IMR-90 (cell line): ENCODE measurements at regions not wholly inside any gene's neighbourhood (a gene's known extent, or its start where the extent isn't known, plus 50 kb on each side); places are given as distances from the start of the nearest gene placed in this dataset.
A peak's percentile ranks its signal among the peaks of the same experiment; 100 is the strongest.

ENCODE experiments used
- ATAC-seq: fragments of 200-7000 bp; cut with Tn5 transposase; 2 replicates; pipeline ENCODE4 v1.9.1; 2020; ENCODE audit warnings: low read depth, mild to moderate bottlenecking, moderate library complexity
- BruUV-seq: library from RNA; stranded (reverse); fragments of 400-500 nt; replicated peaks from 2 replicates; lab custom pipeline; 2021; lab: Mats Ljungman, UMichigan
- CTCF ChIA-PET: fragments of 300-600 bp; formaldehyde crosslinking; extraction: SDS; loops from one replicate; lab custom pipeline; 2021; ENCODE audit warnings: antibody characterized with exemption; lab: Yijun Ruan, JAX
- POLR2A ChIA-PET: fragments of 300-600 bp; sonication (Branson Sonifier 250); formaldehyde crosslinking; loops from one replicate; lab custom pipeline; 2022; ENCODE audit warnings: antibody characterized with exemption; ENCODE audit not compliant: unreplicated experiment; lab: Charles Lee
- DNase-seq: peaks from one replicate; pipeline ENCODE4 v3.0.0; 2013
- H2AFZ ChIP-seq: replicated peaks from 2 replicates; pipeline ENCODE3; 2013; ENCODE audit warnings: low read length, mild to moderate bottlenecking; ENCODE audit not compliant: poor library complexity
- H2AK5ac ChIP-seq: 2 replicates; pipeline ENCODE4 v1.6.1; 2013; ENCODE audit warnings: low read depth, low read length, inconsistent platforms
- H2AK9ac ChIP-seq: replicated peaks from 2 replicates; pipeline ENCODE3; 2013; ENCODE audit warnings: mild to moderate bottlenecking, low read depth, low read length, moderate library complexity; ENCODE audit not compliant: poor library complexity
- H2BK120ac ChIP-seq: 2 replicates; pipeline ENCODE4 v1.6.1; 2013; ENCODE audit warnings: low read depth, low read length, inconsistent platforms
- H2BK15ac ChIP-seq: 3 replicates; pipeline ENCODE4 v1.6.1; 2013; ENCODE audit warnings: low read depth, low read length, inconsistent platforms
- H2BK20ac ChIP-seq: 2 replicates; pipeline ENCODE4 v1.6.1; 2013; ENCODE audit warnings: low read depth, mild to moderate bottlenecking, inconsistent platforms, low read length, moderate library complexity
- H2BK5ac ChIP-seq: 2 replicates; pipeline ENCODE4 v1.6.1; 2013; ENCODE audit warnings: mild to moderate bottlenecking, low read depth, low read length, inconsistent platforms; ENCODE audit not compliant: poor library complexity, severe bottlenecking
- H3K14ac ChIP-seq: replicated peaks from 2 replicates; pipeline ENCODE4 v1.6.1; 2013; ENCODE audit warnings: low read depth, low read length, inconsistent platforms
- H3K18ac ChIP-seq: 2 replicates; pipeline ENCODE4 v1.6.1; 2013; ENCODE audit warnings: low read depth, low read length, control low read depth
- H3K23ac ChIP-seq: 2 replicates; pipeline ENCODE4 v1.6.1; 2013; ENCODE audit warnings: low read depth, low read length, inconsistent platforms
- H3K27ac ChIP-seq: 2 replicates; pipeline ENCODE4 v1.5.1; 2013; ENCODE audit warnings: mild to moderate bottlenecking, control low read depth, low read length; ENCODE audit not compliant: insufficient read depth
- H3K27me3 ChIP-seq: 2 replicates; pipeline ENCODE4 v1.6.1; 2013; ENCODE audit warnings: low read length; ENCODE audit not compliant: control insufficient read depth, insufficient read depth
- H3K36me3 ChIP-seq: 2 replicates; pipeline ENCODE4 v1.6.1; 2013; ENCODE audit warnings: low read length, mixed read lengths; ENCODE audit not compliant: control insufficient read depth, insufficient read depth
- H3K4ac ChIP-seq: 2 replicates; pipeline ENCODE4 v1.6.1; 2013; ENCODE audit warnings: low read depth, low read length, inconsistent platforms
- H3K4me1 ChIP-seq: 2 replicates; pipeline ENCODE4 v1.6.1; 2013; ENCODE audit warnings: low read length, mixed read lengths; ENCODE audit not compliant: control insufficient read depth, insufficient read depth
- H3K4me2 ChIP-seq: 2 replicates; pipeline ENCODE4 v1.6.1; 2013; ENCODE audit warnings: low read depth, mild to moderate bottlenecking, control low read depth, low read length, moderate library complexity
- H3K4me3 ChIP-seq: 2 replicates; pipeline ENCODE4 v1.5.1; 2013; ENCODE audit warnings: low read depth, mild to moderate bottlenecking, control low read depth, low read length, moderate library complexity; ENCODE audit not compliant: insufficient read depth
- H3K56ac ChIP-seq: 2 replicates; pipeline ENCODE4 v1.6.1; 2013; ENCODE audit warnings: low read length, inconsistent platforms; ENCODE audit not compliant: insufficient read depth; ENCODE audit errors: extremely low read depth
- H3K79me1 ChIP-seq, 2 experiments: 2 replicates each; pipeline ENCODE4 v1.6.1; 2013; ENCODE audit warnings: low read length in 2 of 2, inconsistent platforms in 1 of 2, low read depth in 1 of 2
- H3K9ac ChIP-seq: 2 replicates; pipeline ENCODE4 v1.6.1; 2013; ENCODE audit warnings: low read depth, low read length, control low read depth
- H3K9me1 ChIP-seq: 2 replicates; pipeline ENCODE4 v1.6.1; 2013; ENCODE audit warnings: low read length, inconsistent platforms; ENCODE audit not compliant: insufficient read depth
- H3K9me3 ChIP-seq: 2 replicates; pipeline ENCODE4 v1.6.1; 2013; ENCODE audit warnings: low read length; ENCODE audit not compliant: control insufficient read depth, insufficient read depth
- H4K20me1 ChIP-seq: 2 replicates; pipeline ENCODE4 v1.6.1; 2013; ENCODE audit warnings: low read length, inconsistent platforms; ENCODE audit not compliant: insufficient read depth
- H4K5ac ChIP-seq: 2 replicates; pipeline ENCODE4 v1.6.1; 2013; ENCODE audit warnings: mild to moderate bottlenecking, low read depth, low read length, control low read depth
- H4K8ac ChIP-seq, 2 experiments: 2 replicates each; pipeline ENCODE4 v1.6.1; 2013; ENCODE audit warnings: low read depth in 2 of 2, low read length in 2 of 2, control low read depth in 1 of 2, inconsistent platforms in 1 of 2
- H4K91ac ChIP-seq: 2 replicates; pipeline ENCODE4 v1.6.1; 2013; ENCODE audit warnings: low read depth, low read length, inconsistent platforms; ENCODE audit not compliant: insufficient read depth
- BHLHE40 ChIP-seq: fragments of 150-350 bp; IDR thresholded peaks from 2 replicates; pipeline ENCODE4 v1.6.1; 2016; ENCODE audit warnings: mild to moderate bottlenecking, low read depth, low read length
- CEBPB ChIP-seq: IDR thresholded peaks from 2 replicates; pipeline ENCODE4 v1.6.1; 2012; ENCODE audit warnings: low read depth, low read length, improper control_type of control experiment
- CHD1 ChIP-seq: IDR thresholded peaks from 2 replicates; pipeline ENCODE4 v1.6.1; 2012; ENCODE audit warnings: low read depth, low read length, improper control_type of control experiment
- FOS ChIP-seq: fragments of 150-350 bp; IDR thresholded peaks from 2 replicates; pipeline ENCODE4 v1.6.1; 2016; ENCODE audit warnings: low read depth, low read length
- MAZ ChIP-seq: IDR thresholded peaks from 2 replicates; pipeline ENCODE4 v1.6.1; 2012; ENCODE audit warnings: low read depth, mild to moderate bottlenecking, low read length, improper control_type of control experiment, moderate library complexity, borderline replicate concordance
- MXI1 ChIP-seq: IDR thresholded peaks from 2 replicates; pipeline ENCODE4 v1.6.1; 2012; ENCODE audit warnings: low read depth, mild to moderate bottlenecking, low read length, moderate library complexity, borderline replicate concordance
- NFE2L2 ChIP-seq: fragments of 150-350 bp; IDR thresholded peaks from 2 replicates; pipeline ENCODE4 v1.6.1; 2016; ENCODE audit warnings: low read depth, mild to moderate bottlenecking, low read length
- POLR2A ChIP-seq: IDR thresholded peaks from 2 replicates; pipeline ENCODE4 v1.6.1; 2012; ENCODE audit warnings: mild to moderate bottlenecking, low read depth, low read length
- RAD21 ChIP-seq: IDR thresholded peaks from 2 replicates; pipeline ENCODE4 v1.6.1; 2012; ENCODE audit warnings: low read length, improper control_type of control experiment
- RCOR1 ChIP-seq: IDR thresholded peaks from 2 replicates; pipeline ENCODE4 v1.6.1; 2012; ENCODE audit warnings: mild to moderate bottlenecking, low read length, improper control_type of control experiment; ENCODE audit not compliant: insufficient replicate concordance
- SMC3 ChIP-seq: fragments of 150-350 bp; IDR thresholded peaks from 2 replicates; pipeline ENCODE4 v1.6.1; 2016; ENCODE audit warnings: low read depth, mild to moderate bottlenecking, antibody characterized with exemption, low read length, moderate library complexity
- whole genome bisulfite sequencing, 2 experiments: methylation state at CpG; one replicate each; pipeline versions ENCODE4 v1.1.5 to v1.1.7; 2013; ENCODE audit warnings: missing lambda C conversion rate in 2 of 2; ENCODE audit not compliant: insufficient read length in 1 of 2; ENCODE audit errors: extremely low coverage in 2 of 2; 5-methylcytosine and 5-hydroxymethylcytosine counted together
- dilution Hi-C: fragments of 300-500 bp; cut with HindIII; formaldehyde crosslinking; loops from one replicate; pipeline ENCODE4 v1.14.3; 2018; ENCODE audit warnings: low sequenced_read_pairs; ENCODE audit not compliant: unreplicated experiment
- in situ Hi-C: fragments of 300-500 bp; cut with MboI; formaldehyde crosslinking; loops from 3 replicates; pipeline ENCODE4 v1.14.3; 2019; ENCODE audit warnings: low sequenced_read_pairs, inconsistent platforms, mixed read lengths
- intact Hi-C: fragments of 100-400 bp; cut with micrococcal nuclease; formaldehyde crosslinking; loops from 2 replicates; pipeline ENCODE4 v1.10.0; 2022
- TF ChIP-seq, protein P1 (sequence below): conservative IDR thresholded peaks from 2 replicates; pipeline ENCODE4 v1.5.1; 2012; ENCODE audit warnings: mild to moderate bottlenecking, low read depth, low read length, improper control_type of control experiment
- TF ChIP-seq, protein P2 (sequence below): fragments of 150-350 bp; IDR thresholded peaks from 2 replicates; pipeline ENCODE4 v1.6.1; 2017; ENCODE audit warnings: mild to moderate bottlenecking, antibody characterized with exemption, low read length, low read depth

DNA sequence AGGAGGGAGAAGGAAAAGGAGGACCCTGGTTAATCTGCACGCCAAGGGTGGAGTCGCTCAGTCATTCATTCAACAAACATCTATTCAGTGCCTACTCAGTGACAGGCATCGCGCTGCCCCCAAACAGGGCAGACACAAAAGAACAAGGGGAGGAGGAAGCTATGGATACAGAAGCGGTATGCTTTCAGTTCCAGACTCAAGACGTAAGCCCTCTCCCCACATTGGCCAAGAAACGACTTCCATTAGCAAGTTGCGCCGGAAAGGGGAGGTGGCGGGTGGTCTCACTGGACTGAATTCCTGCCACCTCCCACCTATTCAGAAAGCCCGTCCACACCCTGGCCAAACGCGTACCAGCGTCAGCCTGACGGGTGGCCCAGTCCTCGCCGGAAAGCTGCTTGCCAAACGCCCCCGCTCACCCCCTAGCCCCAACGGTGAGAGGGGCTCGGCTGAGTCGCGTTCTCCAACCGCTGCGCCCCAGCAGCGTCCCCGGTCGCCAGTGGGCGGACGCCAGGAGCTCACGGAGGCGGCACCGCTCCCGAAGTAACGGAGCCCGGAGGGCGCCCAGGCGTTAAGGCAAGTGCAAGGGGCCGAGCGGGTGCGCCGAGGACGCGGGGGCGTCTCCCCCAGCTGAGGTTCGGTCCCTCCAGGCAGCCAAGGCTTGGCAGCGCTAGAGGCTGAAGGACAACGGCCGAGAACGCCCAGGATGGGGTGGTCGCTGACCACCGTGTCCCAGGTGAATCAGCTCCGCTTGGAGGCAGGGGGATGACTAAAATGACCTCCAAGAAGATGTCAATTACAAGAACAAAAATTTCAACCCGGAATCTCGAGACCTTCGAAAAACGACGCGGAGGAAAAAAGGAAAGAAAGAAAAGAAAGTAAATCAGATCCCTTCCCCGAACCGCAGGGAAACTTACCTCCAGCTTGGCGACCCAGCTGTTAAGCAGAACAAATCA is 470.7 kb downstream of the SOX9 start:
- no peaks in the 10 kb centered on the region for H3K36me3 ChIP-seq
- 0 out of 2 replicates have a peak overlapping the region, but pooled peaks have one; percentile 3 for H4K5ac ChIP-seq
- peak overlapping the region; percentile 57 for H3K4ac ChIP-seq
- peaks cover 12% of the 10 kb centered on the region; the same call in 1 of the 2 replicates for H3K9me1 ChIP-seq
- peak overlapping the region; percentile 55; the same call in 1 of the 3 replicates for H2BK15ac ChIP-seq
- peaks cover 16 to 48% of the 10 kb centered on the region in 2 experiments for H3K79me1 ChIP-seq
- H3K27ac ChIP-seq: peak overlapping the region; percentile 91
- 0 out of 2 replicates have a peak overlapping the region, but pooled peaks have one; percentile 4 for H2BK20ac ChIP-seq
- ATAC-seq (peak; percentile 19), DNase-seq (no peak)
- no peaks in the 10 kb centered on the region for H3K9me3 ChIP-seq
- peak overlapping the region; percentile 80 for H2AK9ac ChIP-seq
- H3K4me3 ChIP-seq: peak overlapping the region; percentile 99
- ChIA-PET POLR2A (interaction anchor here (0.6 kb wide), 1 partner anchor 394 kb away, joined by 8 read pairs; no protein-coding TSS in a partner anchor), CTCF (interaction anchor here (0.5 to 1.2 kb wide), 4 partner anchors 26 to 1707 kb away, joined by 3 to 6 read pairs (median 5); no protein-coding TSS in a partner anchor)
- peak overlapping the region; percentile 61; the same call in 1 of the 2 replicates for H2AK5ac ChIP-seq
- H3K56ac ChIP-seq: peak overlapping the region; percentile 52
- intact Hi-C loops (loop anchor here (5.0 to 10.0 kb wide), 2 partner anchors 91 to 133 kb away; no protein-coding TSS in a partner anchor), dilution Hi-C loops (no loop called here), in situ Hi-C loops (loop anchor here (25.0 kb wide), 1 partner anchor 771 kb away; no protein-coding TSS in a partner anchor)
- peak overlapping the region; percentile 81 for H3K23ac ChIP-seq
- H2AFZ ChIP-seq: peak overlapping the region; percentile 97
- peak overlapping the region; percentile 71 for H3K14ac ChIP-seq
- H2BK120ac ChIP-seq: peak overlapping the region; percentile 68
- TSS peak; percentile 32 for BruUV-seq
- peak overlapping the region; percentile 8; the same call in 1 of the 2 replicates for H4K91ac ChIP-seq
- no peak for TF ChIP-seq BHLHE40
- no peak for TF ChIP-seq RCOR1
- no peak for TF ChIP-seq FOS
- TF ChIP-seq, protein P1, sequence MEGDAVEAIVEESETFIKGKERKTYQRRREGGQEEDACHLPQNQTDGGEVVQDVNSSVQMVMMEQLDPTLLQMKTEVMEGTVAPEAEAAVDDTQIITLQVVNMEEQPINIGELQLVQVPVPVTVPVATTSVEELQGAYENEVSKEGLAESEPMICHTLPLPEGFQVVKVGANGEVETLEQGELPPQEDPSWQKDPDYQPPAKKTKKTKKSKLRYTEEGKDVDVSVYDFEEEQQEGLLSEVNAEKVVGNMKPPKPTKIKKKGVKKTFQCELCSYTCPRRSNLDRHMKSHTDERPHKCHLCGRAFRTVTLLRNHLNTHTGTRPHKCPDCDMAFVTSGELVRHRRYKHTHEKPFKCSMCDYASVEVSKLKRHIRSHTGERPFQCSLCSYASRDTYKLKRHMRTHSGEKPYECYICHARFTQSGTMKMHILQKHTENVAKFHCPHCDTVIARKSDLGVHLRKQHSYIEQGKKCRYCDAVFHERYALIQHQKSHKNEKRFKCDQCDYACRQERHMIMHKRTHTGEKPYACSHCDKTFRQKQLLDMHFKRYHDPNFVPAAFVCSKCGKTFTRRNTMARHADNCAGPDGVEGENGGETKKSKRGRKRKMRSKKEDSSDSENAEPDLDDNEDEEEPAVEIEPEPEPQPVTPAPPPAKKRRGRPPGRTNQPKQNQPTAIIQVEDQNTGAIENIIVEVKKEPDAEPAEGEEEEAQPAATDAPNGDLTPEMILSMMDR: no peak
- no peak for TF ChIP-seq RAD21
- no peak for TF ChIP-seq MXI1
- TF ChIP-seq, protein P2, sequence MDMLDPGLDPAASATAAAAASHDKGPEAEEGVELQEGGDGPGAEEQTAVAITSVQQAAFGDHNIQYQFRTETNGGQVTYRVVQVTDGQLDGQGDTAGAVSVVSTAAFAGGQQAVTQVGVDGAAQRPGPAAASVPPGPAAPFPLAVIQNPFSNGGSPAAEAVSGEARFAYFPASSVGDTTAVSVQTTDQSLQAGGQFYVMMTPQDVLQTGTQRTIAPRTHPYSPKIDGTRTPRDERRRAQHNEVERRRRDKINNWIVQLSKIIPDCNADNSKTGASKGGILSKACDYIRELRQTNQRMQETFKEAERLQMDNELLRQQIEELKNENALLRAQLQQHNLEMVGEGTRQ: no peak
- no peak; the same call in 1 of the 2 replicates for TF ChIP-seq POLR2A
- TF ChIP-seq MAZ: no peak; the same call in 1 of the 2 replicates
- TF ChIP-seq CHD1: no peak
- no peak for TF ChIP-seq NFE2L2
- no peak for TF ChIP-seq SMC3
- TF ChIP-seq CEBPB: no peak
- H3K9ac ChIP-seq: peak overlapping the region; percentile 97
- 0% methylated on average over 15 of the region's 62 CpGs; no CpG with 5 or more reads in 1 of the 2 experiments for WGBS, 2 experiments
- H3K4me1 ChIP-seq: peaks cover 22% of the 10 kb centered on the region
- 0 out of 2 replicates have a peak, but pooled peaks cover 3% of the 10 kb centered on the region for H4K20me1 ChIP-seq
- H3K18ac ChIP-seq: peak overlapping the region; percentile 45
- H3K4me2 ChIP-seq: peak overlapping the region; percentile 98
- H4K8ac ChIP-seq: peak overlapping the region; percentile 23 to 24; a peak in 2 of 4 replicates
- H2BK5ac ChIP-seq: peak overlapping the region; percentile 47
- H3K27me3 ChIP-seq: no peaks in the 10 kb centered on the region
